ENCODE measurements at regions not wholly inside any gene's neighbourhood (a gene's known extent, or its start where the extent isn't known, plus 50 kb on each side); places are given as distances from the start of the nearest gene placed in this dataset.

DNA sequence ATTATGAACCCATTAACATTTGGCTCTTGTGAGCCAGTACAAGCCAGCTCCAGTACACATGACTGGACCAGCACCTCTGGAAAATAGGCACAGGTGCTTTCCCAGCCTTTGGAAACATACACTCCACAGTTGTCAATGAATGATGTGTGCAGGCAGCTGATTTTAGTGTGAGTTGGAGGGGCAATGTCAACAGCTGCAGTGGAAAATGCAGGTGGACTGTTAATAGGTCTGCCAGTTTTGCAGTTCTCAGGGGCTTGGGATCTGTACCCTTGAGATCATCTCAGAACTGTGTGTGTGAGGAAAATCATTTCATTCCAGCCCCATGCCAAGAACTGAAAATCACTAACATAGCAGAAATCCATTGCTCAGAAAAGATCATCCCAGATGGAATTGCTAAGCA, 81.7 kb upstream of the CHRDL1 start:
- TF ChIP-seq, protein P1, sequence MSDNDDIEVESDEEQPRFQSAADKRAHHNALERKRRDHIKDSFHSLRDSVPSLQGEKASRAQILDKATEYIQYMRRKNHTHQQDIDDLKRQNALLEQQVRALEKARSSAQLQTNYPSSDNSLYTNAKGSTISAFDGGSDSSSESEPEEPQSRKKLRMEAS (IDR thresholded peaks at IDR 0.05) = no peak
- TF ChIP-seq RAD21 (IDR thresholded peaks at IDR 0.05; ENCODE audit: low read depth) (no peak), TAF1 (IDR thresholded peaks at IDR 0.05; ENCODE audit: low read depth) (no peak), CEBPB (IDR thresholded peaks at IDR 0.05) (no peak), TEAD4 (IDR thresholded peaks at IDR 0.05) (no peak), TCF12 (IDR thresholded peaks at IDR 0.05; ENCODE audit: low read depth) (no peak)
- TF ChIP-seq, protein P2, sequence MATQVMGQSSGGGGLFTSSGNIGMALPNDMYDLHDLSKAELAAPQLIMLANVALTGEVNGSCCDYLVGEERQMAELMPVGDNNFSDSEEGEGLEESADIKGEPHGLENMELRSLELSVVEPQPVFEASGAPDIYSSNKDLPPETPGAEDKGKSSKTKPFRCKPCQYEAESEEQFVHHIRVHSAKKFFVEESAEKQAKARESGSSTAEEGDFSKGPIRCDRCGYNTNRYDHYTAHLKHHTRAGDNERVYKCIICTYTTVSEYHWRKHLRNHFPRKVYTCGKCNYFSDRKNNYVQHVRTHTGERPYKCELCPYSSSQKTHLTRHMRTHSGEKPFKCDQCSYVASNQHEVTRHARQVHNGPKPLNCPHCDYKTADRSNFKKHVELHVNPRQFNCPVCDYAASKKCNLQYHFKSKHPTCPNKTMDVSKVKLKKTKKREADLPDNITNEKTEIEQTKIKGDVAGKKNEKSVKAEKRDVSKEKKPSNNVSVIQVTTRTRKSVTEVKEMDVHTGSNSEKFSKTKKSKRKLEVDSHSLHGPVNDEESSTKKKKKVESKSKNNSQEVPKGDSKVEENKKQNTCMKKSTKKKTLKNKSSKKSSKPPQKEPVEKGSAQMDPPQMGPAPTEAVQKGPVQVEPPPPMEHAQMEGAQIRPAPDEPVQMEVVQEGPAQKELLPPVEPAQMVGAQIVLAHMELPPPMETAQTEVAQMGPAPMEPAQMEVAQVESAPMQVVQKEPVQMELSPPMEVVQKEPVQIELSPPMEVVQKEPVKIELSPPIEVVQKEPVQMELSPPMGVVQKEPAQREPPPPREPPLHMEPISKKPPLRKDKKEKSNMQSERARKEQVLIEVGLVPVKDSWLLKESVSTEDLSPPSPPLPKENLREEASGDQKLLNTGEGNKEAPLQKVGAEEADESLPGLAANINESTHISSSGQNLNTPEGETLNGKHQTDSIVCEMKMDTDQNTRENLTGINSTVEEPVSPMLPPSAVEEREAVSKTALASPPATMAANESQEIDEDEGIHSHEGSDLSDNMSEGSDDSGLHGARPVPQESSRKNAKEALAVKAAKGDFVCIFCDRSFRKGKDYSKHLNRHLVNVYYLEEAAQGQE (IDR thresholded peaks at IDR 0.05; ENCODE audit: low read depth) = no peak

All from Ishikawa (cell line).